NCI-H2227 (cell line): ENCODE measurements at regions not wholly inside any gene's neighbourhood (a gene's known extent, or its start where the extent isn't known, plus 50 kb on each side); places are given as distances from the start of the nearest gene placed in this dataset.

Experiments
- DNase-seq: peaks from one replicate; lab custom pipeline; 2025; ENCODE audit not compliant: unreplicated experiment; lab: John Stamatoyannopoulos, UW

- DNase-seq: no peak
Observed at GRCh38 chr2:120684289-120685065, 51.2 kb upstream of the GLI2 start.

GRCh38 chr2:120685066-120685973, 50.3 kb upstream of the GLI2 start:
- no peak for DNase-seq
